Effector memory CD4-positive, alpha-beta T cell (primary cell): ENCODE measurements at regions not wholly inside any gene's neighbourhood (a gene's known extent, or its start where the extent isn't known, plus 50 kb on each side); places are given as distances from the start of the nearest gene placed in this dataset.

ENCODE experiments used
- DNase-seq, 3 donors: peaks; one replicate each; pipeline ENCODE4 v3.0.0-alpha.2; 2020
- H3K27ac ChIP-seq: 2 replicates; pipeline ENCODE4 v1.7.0; 2013; ENCODE audit warnings: mild to moderate bottlenecking, low read length, moderate library complexity; ENCODE audit not compliant: insufficient read depth, poor library complexity, severe bottlenecking
- H3K27me3 ChIP-seq: replicated peaks from 2 replicates; pipeline ENCODE4 v1.7.0; 2013; ENCODE audit warnings: mild to moderate bottlenecking, low read length; ENCODE audit not compliant: insufficient read depth, control insufficient read depth, poor library complexity, severe bottlenecking
- H3K36me3 ChIP-seq: 2 replicates; pipeline ENCODE4 v1.7.0; 2013; ENCODE audit warnings: mild to moderate bottlenecking, low read length, moderate library complexity; ENCODE audit not compliant: control insufficient read depth, insufficient read depth
- H3K4me1 ChIP-seq: 2 replicates; pipeline ENCODE4 v1.7.0; 2013; ENCODE audit warnings: low read length, mild to moderate bottlenecking; ENCODE audit not compliant: control insufficient read depth, insufficient read depth, poor library complexity, severe bottlenecking
- H3K4me3 ChIP-seq: 2 replicates; pipeline ENCODE4 v1.7.0; 2013; ENCODE audit warnings: low read length, low read depth, mild to moderate bottlenecking; ENCODE audit not compliant: insufficient read depth, poor library complexity, severe bottlenecking
- H3K9me3 ChIP-seq: 2 replicates; pipeline ENCODE4 v1.7.0; 2013; ENCODE audit warnings: mild to moderate bottlenecking, low read length, moderate library complexity; ENCODE audit not compliant: control insufficient read depth

DNA sequence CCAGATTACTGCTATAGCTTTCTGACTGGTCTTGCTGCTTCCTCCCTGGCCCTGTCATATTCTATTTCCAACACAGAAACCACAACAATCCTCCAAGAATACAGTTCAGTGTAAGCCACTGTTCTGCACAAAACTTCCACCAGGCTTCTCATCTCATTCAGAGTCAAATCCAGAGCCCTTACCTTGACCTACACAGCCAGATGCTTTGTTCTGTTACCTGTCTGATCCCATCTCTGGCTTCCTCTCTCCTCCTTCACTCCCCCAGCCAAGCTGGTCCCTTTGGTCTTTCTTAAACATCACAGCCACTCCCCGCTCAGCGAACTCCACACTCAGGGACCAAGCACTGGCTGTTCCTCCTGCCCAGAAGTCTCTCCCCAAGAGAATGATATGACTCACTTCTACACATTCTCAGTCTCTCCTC lies 84.8 kb upstream of the BMP2K start:
- H3K9me3 ChIP-seq, result no peaks in the 10 kb centered on the region
- no peaks in the 10 kb centered on the region for H3K4me1 ChIP-seq
- no peak overlapping the region for H3K27ac ChIP-seq
- no peaks in the 10 kb centered on the region for H3K36me3 ChIP-seq
- no peaks in the 10 kb centered on the region for H3K27me3 ChIP-seq
- no peak overlapping the region for H3K4me3 ChIP-seq
- DNase-seq, result no peak

DNA sequence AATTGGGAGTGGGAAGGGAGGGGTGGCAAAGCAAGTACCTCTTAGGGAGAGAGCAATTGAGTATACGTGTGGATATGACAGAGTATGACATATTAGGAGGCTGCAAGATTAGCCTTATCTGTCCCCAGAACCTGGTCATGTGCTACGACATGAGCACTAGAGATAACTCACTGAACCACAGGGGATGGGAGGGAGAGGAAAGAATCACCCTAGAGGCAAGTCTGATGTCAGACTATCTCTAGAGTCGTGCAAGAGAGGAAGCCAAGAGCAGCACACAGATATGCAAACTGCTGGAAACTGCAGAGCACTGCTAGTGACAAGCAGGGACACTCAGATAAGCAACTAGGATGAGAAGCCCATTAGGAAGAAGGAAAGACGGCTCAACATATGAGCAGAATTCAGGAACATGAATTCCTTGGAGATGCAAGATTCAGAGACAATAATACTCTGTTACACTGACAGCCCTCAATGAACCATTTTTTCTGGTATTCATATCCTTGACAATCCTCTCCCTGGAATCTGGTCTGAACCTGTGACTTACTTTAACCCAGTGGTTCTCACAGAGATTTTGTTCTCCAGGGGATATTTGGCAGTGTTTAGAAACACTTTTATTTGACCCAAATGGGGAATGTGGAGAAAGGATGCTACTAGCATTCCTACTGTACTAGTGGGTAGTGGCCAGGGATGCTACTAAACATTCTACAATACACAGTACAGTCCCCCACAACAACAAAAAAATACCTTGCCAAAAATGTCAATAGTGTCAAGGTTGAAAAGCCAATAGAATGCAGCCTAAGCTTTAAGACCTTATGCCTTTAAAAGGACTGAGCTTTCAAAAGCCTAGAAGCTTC lies 84.0 kb upstream of the BMP2K start:
- no peaks in the 10 kb centered on the region for H3K27me3 ChIP-seq
- no peaks in the 10 kb centered on the region for H3K36me3 ChIP-seq
- H3K27ac ChIP-seq, result no peak overlapping the region
- no peak for DNase-seq
- no peaks in the 10 kb centered on the region for H3K4me1 ChIP-seq
- H3K9me3 ChIP-seq, result no peaks in the 10 kb centered on the region
- H3K4me3 ChIP-seq, result no peak overlapping the region

DNA sequence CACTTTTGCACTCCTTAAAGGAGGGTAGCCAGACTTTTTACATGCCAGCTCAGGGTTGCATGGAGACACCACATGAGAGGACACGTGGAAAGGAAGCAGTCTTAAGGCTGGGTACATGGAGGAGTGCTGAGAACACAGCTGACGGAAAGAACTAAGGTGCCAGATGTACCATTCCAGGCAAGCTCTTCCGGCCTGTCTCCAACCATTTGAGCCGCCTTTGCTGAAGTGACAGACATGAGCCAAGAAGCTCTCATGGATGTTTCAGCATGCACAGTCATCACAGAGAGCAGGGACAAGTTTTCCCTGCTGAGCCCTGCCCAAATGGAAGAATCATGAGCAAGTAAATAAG lies 83.4 kb upstream of the BMP2K start:
- H3K27me3 ChIP-seq, result no peaks in the 10 kb centered on the region
- no peaks in the 10 kb centered on the region for H3K9me3 ChIP-seq
- H3K4me1 ChIP-seq, result no peaks in the 10 kb centered on the region
- no peak for DNase-seq
- no peak overlapping the region for H3K4me3 ChIP-seq
- H3K36me3 ChIP-seq, result no peaks in the 10 kb centered on the region
- no peak overlapping the region for H3K27ac ChIP-seq

DNA sequence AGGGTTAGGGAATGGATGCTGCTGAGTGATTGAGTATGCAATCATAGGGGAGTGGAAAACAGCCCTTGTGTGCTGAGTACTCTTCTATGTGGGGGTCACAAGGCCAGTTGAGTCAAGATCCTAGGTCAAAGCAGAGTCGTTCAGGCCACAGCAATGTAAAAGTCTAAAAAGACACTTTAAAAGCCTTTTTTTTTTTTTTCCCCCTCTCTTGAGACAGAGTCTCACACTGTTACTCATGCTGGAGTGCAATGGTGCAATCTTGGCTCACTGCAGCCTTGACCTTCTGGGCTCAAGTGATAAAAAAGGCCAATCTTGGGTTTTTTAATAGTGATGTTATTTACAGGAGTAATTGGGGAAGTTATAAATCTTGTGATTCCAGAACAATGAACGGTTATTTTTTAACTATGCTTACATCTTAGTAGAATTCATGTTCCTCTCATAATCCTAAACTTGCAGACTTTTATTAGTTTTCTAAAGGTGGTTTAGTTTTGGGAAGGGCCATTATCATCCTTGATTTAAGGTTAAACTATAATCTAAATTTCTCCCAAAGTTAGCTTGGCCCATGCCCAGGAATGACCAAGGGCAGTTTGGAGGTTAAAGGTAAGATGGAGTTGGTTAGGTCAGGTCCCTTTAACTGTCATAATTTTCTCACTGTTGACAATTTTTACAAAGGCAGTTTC lies 82.2 kb upstream of the BMP2K start:
- H3K4me3 ChIP-seq, result no peak overlapping the region
- H3K36me3 ChIP-seq, result no peaks in the 10 kb centered on the region
- no peaks in the 10 kb centered on the region for H3K9me3 ChIP-seq
- H3K27ac ChIP-seq, result no peak overlapping the region
- no peaks in the 10 kb centered on the region for H3K27me3 ChIP-seq
- DNase-seq, result no peak
- no peaks in the 10 kb centered on the region for H3K4me1 ChIP-seq

DNA sequence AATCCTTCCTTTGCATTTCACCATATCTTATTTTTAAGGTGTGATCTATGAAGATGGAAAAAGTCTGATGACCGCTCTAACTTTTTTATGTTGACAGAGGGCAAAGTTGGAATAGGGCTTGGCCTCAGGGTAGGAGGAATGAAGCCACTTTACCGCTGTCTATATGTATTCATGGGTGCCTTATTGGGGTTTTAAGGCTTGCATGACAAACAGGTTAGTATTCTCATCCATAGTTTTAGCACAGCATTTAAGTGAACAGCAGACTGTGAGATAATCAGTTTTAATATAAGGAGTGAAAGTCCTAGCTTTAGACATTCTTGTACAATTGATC lies 81.7 kb upstream of the BMP2K start:
- Histone ChIP-seq H3K4me1 (no peaks in the 10 kb centered on the region), H3K27ac (no peak overlapping the region), H3K27me3 (no peaks in the 10 kb centered on the region), H3K36me3 (no peaks in the 10 kb centered on the region), H3K4me3 (no peak overlapping the region), H3K9me3 (no peaks in the 10 kb centered on the region)
- no peak for DNase-seq

DNA sequence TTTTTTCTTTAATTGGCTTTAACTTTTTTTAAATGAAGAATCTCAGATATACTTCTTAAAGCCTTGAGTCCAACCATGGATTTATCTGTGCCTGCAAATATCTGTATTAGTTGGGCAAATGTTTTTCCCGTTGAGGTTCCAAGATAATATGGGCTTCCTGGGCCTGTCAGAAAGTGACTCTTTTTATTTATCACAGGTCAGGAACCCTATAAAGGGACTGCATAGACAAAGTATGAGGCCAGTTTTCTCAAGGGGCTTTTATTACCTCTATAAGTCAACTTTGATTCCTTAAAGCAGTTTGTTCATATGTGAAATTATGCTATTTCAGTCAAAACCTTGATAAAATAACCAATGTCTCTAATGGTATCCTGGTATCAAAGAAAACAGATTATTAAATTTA lies 80.2 kb upstream of the BMP2K start:
- Histone ChIP-seq H3K27me3 (no peaks in the 10 kb centered on the region), H3K4me3 (no peak overlapping the region), H3K36me3 (no peaks in the 10 kb centered on the region), H3K27ac (no peak overlapping the region), H3K9me3 (no peaks in the 10 kb centered on the region), H3K4me1 (no peaks in the 10 kb centered on the region)
- DNase-seq, result no peak

DNA sequence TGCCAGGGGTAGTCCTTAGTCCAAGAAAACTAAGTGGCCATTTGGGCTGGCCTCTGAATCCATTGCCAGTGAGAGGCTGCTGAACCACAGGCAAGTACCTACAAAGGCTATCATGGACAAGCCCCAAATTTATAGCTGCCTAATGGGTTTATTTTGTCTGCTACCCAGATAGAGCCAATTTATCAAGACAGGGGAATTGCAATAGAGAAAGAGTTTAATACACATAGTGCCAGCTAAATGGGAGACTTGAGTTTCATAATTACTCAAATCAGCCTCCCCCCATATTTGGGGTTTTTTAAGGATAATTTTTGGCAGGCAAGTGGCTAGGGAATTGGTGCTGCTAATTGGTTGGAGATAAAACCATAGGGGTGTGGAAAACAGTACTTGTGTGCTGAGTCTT lies 73.1 kb upstream of the BMP2K start:
- Histone ChIP-seq H3K9me3 (peaks cover 5% of the 10 kb centered on the region), H3K4me3 (no peak overlapping the region), H3K36me3 (no peaks in the 10 kb centered on the region), H3K27ac (no peak overlapping the region), H3K4me1 (no peaks in the 10 kb centered on the region), H3K27me3 (no peaks in the 10 kb centered on the region)
- DNase-seq, result no peak

DNA sequence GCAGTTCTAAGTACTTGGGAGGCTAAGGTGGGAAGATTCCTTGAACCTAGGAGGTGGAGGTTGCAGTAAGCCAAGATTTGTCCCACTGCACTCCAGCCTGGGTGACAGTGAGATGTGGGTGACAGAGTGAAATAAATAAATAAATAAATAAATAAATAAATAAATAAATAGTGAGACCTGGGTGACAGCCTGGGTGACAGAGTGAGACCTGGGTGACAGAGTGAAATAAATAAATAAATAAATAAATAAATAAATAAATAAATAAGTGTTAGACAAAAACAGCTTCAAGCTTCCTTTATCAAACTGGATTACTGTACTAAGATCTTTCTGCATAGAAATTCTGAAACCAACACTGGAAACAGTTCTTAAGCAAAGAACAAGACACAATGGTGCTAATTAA lies 71.8 kb upstream of the BMP2K start:
- no peak overlapping the region for H3K27ac ChIP-seq
- H3K36me3 ChIP-seq, result no peaks in the 10 kb centered on the region
- H3K9me3 ChIP-seq, result peaks cover 5% of the 10 kb centered on the region
- DNase-seq, result no peak
- H3K27me3 ChIP-seq, result no peaks in the 10 kb centered on the region
- H3K4me1 ChIP-seq, result no peaks in the 10 kb centered on the region
- H3K4me3 ChIP-seq, result no peak overlapping the region

DNA sequence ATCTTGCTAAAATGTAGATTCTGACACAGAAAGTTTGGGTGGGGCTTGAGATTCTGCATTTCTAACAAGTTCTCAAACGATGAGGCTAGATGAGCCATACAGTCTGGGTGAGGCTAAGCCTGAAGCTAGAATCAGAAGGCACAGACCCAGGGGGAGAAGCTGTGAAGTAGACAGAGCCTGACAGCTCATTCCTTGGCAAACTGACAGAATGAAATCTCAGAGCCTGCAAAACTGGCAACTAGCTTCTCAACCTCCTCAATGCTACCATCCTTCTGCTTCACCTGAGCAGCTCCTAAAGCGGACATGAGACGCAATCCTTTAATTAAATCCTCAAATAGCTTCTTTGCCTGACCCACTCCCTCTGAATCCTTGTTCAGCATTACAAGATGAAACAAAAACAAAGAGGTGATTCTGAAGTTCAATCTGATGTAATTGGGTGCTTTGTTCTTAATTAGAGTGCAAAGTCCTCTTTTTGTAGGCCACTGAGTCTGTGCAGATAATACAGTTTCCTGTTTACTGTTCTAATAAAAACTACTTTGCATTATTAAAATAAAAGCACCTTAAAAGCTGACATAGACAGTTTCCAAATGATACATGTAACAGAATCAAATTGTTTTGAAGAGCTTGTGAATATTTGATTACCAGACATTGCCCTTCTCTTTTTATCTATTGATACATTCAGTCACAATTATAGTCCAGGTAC lies 71.0 kb upstream of the BMP2K start:
- Histone ChIP-seq H3K4me3 (no peak overlapping the region), H3K27ac (no peak overlapping the region), H3K4me1 (no peaks in the 10 kb centered on the region), H3K36me3 (no peaks in the 10 kb centered on the region), H3K27me3 (no peaks in the 10 kb centered on the region), H3K9me3 (peaks cover 5% of the 10 kb centered on the region)
- DNase-seq, result no peak

DNA sequence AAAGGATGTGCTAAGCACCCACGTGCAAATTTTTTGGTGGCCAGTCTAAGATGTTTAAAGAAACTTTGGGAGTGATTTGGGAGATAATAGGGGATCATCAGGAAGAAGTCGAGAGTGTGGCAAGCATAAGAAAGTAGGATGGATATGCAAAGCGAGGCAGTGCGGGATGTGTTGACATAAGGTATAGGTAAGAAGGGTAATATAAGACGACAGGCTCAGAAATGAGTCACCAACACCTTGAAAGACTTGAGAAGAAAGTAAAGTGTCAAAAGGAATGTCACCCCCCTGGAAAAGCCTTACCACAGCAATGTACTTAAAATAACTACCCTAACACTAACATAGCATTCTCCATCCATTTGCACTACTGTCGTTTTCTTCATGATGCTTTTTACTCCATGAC lies 69.8 kb upstream of the BMP2K start:
- Histone ChIP-seq H3K36me3 (no peaks in the 10 kb centered on the region), H3K4me1 (no peaks in the 10 kb centered on the region), H3K27me3 (no peaks in the 10 kb centered on the region), H3K27ac (no peak overlapping the region), H3K4me3 (no peak overlapping the region), H3K9me3 (peaks cover 5% of the 10 kb centered on the region)
- no peak for DNase-seq
